Ishikawa (cell line): ENCODE measurements at regions not wholly inside any gene's neighbourhood (a gene's known extent, or its start where the extent isn't known, plus 50 kb on each side); places are given as distances from the start of the nearest gene placed in this dataset.

ENCODE experiments used
- CEBPB ChIP-seq: IDR thresholded peaks from 2 replicates; pipeline ENCODE4 v1.6.1; 2012
- CREB1 ChIP-seq: IDR thresholded peaks from 2 replicates; pipeline ENCODE4 v1.6.1; 2012; ENCODE audit warnings: low read depth
- EGR1 ChIP-seq: IDR thresholded peaks from 2 replicates; pipeline ENCODE4 v1.6.1; 2012
- EP300 ChIP-seq: IDR thresholded peaks from 2 replicates; pipeline ENCODE4 v1.6.1; 2012; ENCODE audit warnings: borderline replicate concordance
- FOXM1 ChIP-seq: IDR thresholded peaks from 2 replicates; pipeline ENCODE4 v1.6.1; 2012; ENCODE audit warnings: low read depth, borderline replicate concordance
- NFIC ChIP-seq: IDR thresholded peaks from 2 replicates; pipeline ENCODE4 v1.6.1; 2012
- RAD21 ChIP-seq: IDR thresholded peaks from 2 replicates; pipeline ENCODE4 v1.6.1; 2012; ENCODE audit warnings: low read depth
- TAF1 ChIP-seq: IDR thresholded peaks from 2 replicates; pipeline ENCODE4 v1.6.1; 2012; ENCODE audit warnings: low read depth, mild to moderate bottlenecking
- TCF12 ChIP-seq: IDR thresholded peaks from 2 replicates; pipeline ENCODE4 v1.6.1; 2012; ENCODE audit warnings: low read depth
- TEAD4 ChIP-seq: IDR thresholded peaks from 2 replicates; pipeline ENCODE4 v1.6.1; 2012
- YY1 ChIP-seq: IDR thresholded peaks from 2 replicates; pipeline ENCODE4 v1.6.1; 2012; ENCODE audit warnings: low read depth
- ZBTB7A ChIP-seq: IDR thresholded peaks from 2 replicates; pipeline ENCODE4 v1.6.1; 2012; ENCODE audit warnings: low read depth
- TF ChIP-seq, protein P1 (sequence below): IDR thresholded peaks from 2 replicates; pipeline ENCODE4 v1.6.1; 2012; ENCODE audit warnings: low read depth, mild to moderate bottlenecking
- TF ChIP-seq, protein P2 (sequence below): IDR thresholded peaks from 2 replicates; pipeline ENCODE4 v1.6.1; 2012
- TF ChIP-seq, protein P3 (sequence below): IDR thresholded peaks from 2 replicates; pipeline ENCODE4 v1.6.1; 2012

DNA sequence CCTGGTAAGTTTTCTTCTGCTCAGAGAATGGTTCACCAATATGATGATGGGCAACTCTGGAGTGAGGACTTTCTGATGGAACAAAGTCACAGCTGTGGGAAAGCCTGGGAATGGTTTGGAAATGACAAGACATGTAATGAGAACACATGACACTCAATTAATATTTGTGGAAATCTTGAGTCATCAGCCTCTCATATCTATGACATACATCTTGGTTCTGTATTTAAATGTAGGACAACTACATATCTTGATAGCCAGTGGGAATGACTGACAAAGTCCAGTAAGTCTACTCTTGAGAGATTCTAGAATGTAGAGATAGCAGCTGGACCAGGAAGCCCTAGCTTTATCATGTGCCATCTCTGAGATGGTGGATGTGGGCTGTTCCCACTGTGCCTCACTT, 85.5 kb downstream of the PALM2AKAP2 start:
- TF ChIP-seq YY1 = no peak
- no peak for TF ChIP-seq TAF1
- TF ChIP-seq TCF12 = no peak
- TF ChIP-seq CREB1 = no peak
- TF ChIP-seq ZBTB7A = no peak
- no peak for TF ChIP-seq EP300
- TF ChIP-seq FOXM1 = no peak
- no peak for TF ChIP-seq NFIC
- TF ChIP-seq EGR1 = no peak
- no peak for TF ChIP-seq TEAD4
- TF ChIP-seq, protein P1, sequence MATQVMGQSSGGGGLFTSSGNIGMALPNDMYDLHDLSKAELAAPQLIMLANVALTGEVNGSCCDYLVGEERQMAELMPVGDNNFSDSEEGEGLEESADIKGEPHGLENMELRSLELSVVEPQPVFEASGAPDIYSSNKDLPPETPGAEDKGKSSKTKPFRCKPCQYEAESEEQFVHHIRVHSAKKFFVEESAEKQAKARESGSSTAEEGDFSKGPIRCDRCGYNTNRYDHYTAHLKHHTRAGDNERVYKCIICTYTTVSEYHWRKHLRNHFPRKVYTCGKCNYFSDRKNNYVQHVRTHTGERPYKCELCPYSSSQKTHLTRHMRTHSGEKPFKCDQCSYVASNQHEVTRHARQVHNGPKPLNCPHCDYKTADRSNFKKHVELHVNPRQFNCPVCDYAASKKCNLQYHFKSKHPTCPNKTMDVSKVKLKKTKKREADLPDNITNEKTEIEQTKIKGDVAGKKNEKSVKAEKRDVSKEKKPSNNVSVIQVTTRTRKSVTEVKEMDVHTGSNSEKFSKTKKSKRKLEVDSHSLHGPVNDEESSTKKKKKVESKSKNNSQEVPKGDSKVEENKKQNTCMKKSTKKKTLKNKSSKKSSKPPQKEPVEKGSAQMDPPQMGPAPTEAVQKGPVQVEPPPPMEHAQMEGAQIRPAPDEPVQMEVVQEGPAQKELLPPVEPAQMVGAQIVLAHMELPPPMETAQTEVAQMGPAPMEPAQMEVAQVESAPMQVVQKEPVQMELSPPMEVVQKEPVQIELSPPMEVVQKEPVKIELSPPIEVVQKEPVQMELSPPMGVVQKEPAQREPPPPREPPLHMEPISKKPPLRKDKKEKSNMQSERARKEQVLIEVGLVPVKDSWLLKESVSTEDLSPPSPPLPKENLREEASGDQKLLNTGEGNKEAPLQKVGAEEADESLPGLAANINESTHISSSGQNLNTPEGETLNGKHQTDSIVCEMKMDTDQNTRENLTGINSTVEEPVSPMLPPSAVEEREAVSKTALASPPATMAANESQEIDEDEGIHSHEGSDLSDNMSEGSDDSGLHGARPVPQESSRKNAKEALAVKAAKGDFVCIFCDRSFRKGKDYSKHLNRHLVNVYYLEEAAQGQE = no peak
- TF ChIP-seq, protein P2, sequence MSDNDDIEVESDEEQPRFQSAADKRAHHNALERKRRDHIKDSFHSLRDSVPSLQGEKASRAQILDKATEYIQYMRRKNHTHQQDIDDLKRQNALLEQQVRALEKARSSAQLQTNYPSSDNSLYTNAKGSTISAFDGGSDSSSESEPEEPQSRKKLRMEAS = no peak

DNA sequence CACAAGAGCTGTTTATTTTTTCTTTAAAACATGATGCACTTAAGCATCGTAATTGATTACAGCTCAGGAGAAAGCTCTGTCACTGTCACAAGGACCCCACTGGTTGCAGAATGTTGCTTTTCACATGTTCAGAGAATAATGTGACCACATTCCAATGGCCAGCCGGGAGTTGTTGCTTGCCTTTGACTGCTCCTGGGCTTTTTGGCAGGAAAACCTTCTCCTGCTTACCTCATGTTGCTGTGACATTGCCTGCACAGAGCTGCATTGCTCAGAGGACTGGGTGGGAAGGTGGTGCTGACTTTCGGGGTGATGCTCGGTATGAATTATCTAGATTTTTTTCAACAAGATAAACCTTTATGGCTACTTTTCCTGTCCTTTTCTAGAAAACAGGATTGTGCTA, 88.2 kb downstream of the PALM2AKAP2 start:
- TF ChIP-seq EP300 (no peak), NFIC (no peak), FOXM1 (no peak), EGR1 (no peak), CREB1 (no peak), YY1 (no peak), ZBTB7A (no peak), RAD21 (no peak)
- TF ChIP-seq, protein P3, sequence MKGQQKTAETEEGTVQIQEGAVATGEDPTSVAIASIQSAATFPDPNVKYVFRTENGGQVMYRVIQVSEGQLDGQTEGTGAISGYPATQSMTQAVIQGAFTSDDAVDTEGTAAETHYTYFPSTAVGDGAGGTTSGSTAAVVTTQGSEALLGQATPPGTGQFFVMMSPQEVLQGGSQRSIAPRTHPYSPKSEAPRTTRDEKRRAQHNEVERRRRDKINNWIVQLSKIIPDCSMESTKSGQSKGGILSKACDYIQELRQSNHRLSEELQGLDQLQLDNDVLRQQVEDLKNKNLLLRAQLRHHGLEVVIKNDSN = no peak
- TF ChIP-seq, protein P1 = no peak

DNA sequence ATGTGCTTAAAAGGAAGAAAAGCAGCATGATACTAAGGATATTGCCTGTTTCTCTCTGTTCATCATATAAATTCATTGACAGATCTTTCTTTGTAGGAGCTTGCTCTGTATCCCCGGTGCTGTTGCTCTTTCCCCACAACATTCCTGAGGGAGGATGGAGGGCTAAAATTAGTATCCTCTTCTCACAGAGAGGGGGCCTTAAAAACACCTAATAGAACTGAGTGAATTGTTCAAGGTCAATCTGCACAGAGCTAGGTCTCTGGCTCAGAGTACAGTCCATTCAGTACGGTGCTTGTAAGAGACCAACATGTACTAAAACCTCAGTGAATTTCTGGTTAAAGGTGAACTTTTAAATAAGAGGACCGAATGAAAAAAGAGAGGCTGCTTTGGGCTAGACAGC, 88.7 kb downstream of the PALM2AKAP2 start:
- TF ChIP-seq FOXM1 = no peak
- TF ChIP-seq EGR1 = no peak
- TF ChIP-seq, protein P3 = no peak
- no peak for TF ChIP-seq TEAD4
- no peak for TF ChIP-seq CEBPB
- no peak for TF ChIP-seq TCF12
- no peak for TF ChIP-seq ZBTB7A
- TF ChIP-seq NFIC = no peak
- TF ChIP-seq, protein P2 = no peak
- no peak for TF ChIP-seq RAD21
- TF ChIP-seq, protein P1 = no peak
- TF ChIP-seq EP300 = no peak
- no peak for TF ChIP-seq CREB1

DNA sequence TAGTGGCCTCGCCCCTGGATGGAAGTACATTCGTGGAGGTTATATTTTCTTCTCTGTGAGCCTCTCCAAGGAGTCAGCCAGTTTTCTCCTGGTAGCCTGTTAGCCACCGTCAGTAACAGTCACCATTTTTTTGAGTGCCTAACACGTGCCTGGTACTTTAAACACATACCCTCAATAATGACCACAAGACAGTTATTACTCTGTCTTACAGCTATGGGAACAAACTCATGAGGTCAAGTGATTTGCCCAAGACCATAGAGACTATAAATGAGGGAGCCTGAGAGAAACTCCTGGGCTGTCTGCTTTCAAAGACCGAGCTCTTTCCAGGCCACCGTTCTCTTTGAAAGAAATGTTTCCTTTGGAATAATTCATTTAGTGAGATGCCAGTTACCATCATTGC, 90.4 kb downstream of the PALM2AKAP2 start:
- TF ChIP-seq, protein P2 = no peak
- TF ChIP-seq ZBTB7A = no peak
- no peak for TF ChIP-seq EGR1
- no peak for TF ChIP-seq YY1
- no peak for TF ChIP-seq CEBPB
- no peak for TF ChIP-seq EP300

DNA sequence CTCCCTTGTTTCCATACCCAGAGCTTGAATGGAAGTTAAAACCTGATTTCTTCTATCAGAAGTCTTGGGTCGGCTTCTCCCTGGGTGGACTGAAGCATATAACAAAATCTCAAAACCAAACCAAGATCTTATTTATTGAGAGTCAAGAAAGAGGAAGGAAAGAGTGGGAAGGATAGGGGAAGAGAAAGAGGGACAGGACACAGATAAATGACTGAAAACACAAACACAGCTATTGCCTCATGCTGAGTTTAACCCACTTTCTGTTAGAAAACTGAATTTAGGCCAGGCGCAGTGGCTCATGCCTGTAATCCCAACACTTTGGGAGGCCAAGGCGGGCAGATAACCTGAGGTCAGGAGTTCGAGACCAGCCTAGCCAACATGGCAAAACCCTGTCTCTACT, 92.9 kb downstream of the PALM2AKAP2 start:
- TF ChIP-seq, protein P3 = no peak
- TF ChIP-seq FOXM1 (no peak), TAF1 (no peak), CREB1 (no peak), TEAD4 (no peak), CEBPB (no peak), NFIC (no peak), ZBTB7A (no peak), TCF12 (no peak), EP300 (no peak), YY1 (no peak), EGR1 (no peak), RAD21 (no peak)
- TF ChIP-seq, protein P2 = no peak
- TF ChIP-seq, protein P1 = no peak
